CD4-positive, alpha-beta T cell (primary cell): ENCODE measurements at regions not wholly inside any gene's neighbourhood (a gene's known extent, or its start where the extent isn't known, plus 50 kb on each side); places are given as distances from the start of the nearest gene placed in this dataset.

Experiments used
- ATAC-seq: fragments of 200-7000 bp; cut with Tn5 transposase; one replicate; pipeline ENCODE4 v1.10.0; 2022; ENCODE audit warnings: mild to moderate bottlenecking; ENCODE audit not compliant: poor library complexity
- CTCF ChIA-PET: fragments of 350-600 bp; sonication (Branson Sonifier 250); formaldehyde crosslinking; loops from one replicate; lab custom pipeline; 2021; ENCODE audit warnings: antibody characterized with exemption, inconsistent platforms; lab: Charles Lee
- POLR2A ChIA-PET: fragments of 350-600 bp; sonication (Branson Sonifier 250); formaldehyde crosslinking; loops from one replicate; lab custom pipeline; 2021; ENCODE audit warnings: antibody characterized with exemption, inconsistent platforms; lab: Charles Lee
- DNase-seq, 14 experiments: peaks; one replicate each; pipeline ENCODE4 v3.0.0-alpha.2; 2013 to 2020; ENCODE audit warnings: mixed read lengths in 2 of 14
- H3K27ac ChIP-seq, 2 donors: one replicate each; pipeline versions ENCODE4 v1.5.1 to v1.7.0; 2013; ENCODE audit warnings: low read length in 2 of 2, low read depth in 1 of 2, mild to moderate bottlenecking in 1 of 2
- H3K27me3 ChIP-seq, 2 experiments: 1 replicate in 1 of 2; 2 replicates in 1 of 2; pipeline versions ENCODE4 v1.6.1 to v1.7.0; 2013; ENCODE audit warnings: low read length in 2 of 2, control low read depth in 1 of 2, mild to moderate bottlenecking in 1 of 2, moderate library complexity in 1 of 2; ENCODE audit not compliant: insufficient read depth in 2 of 2, control insufficient read depth in 1 of 2
- H3K36me3 ChIP-seq: one replicate; pipeline ENCODE4 v1.6.1; 2013; ENCODE audit warnings: low read length, control low read depth; ENCODE audit not compliant: insufficient read depth
- H3K4me1 ChIP-seq: one replicate; pipeline ENCODE4 v1.6.1; 2013; ENCODE audit warnings: low read length, control low read depth; ENCODE audit not compliant: insufficient read depth
- H3K4me3 ChIP-seq: one replicate; pipeline ENCODE4 v1.5.1; 2013; ENCODE audit warnings: mild to moderate bottlenecking, low read length, moderate library complexity
- H3K9me3 ChIP-seq, 2 experiments: 1 replicate in 1 of 2; 2 replicates in 1 of 2; pipeline versions ENCODE4 v1.6.1 to v1.7.0; 2013; ENCODE audit warnings: low read length in 2 of 2, mild to moderate bottlenecking in 2 of 2, control low read depth in 1 of 2, moderate library complexity in 1 of 2; ENCODE audit not compliant: control insufficient read depth in 1 of 2, insufficient read depth in 1 of 2
- H3K27ac Mint-ChIP-seq: one replicate; pipeline ENCODE4 v1.8.0; 2020; ENCODE audit warnings: mixed read lengths
- H3K27me3 Mint-ChIP-seq: one replicate; pipeline ENCODE4 v1.8.0; 2021; ENCODE audit warnings: mixed read lengths
- H3K36me3 Mint-ChIP-seq: one replicate; pipeline ENCODE4 v1.8.0; 2021; ENCODE audit warnings: low read depth, mixed read lengths
- H3K4me1 Mint-ChIP-seq: one replicate; pipeline ENCODE4 v1.8.0; 2021; ENCODE audit warnings: low read depth, mixed read lengths
- H3K4me3 Mint-ChIP-seq: one replicate; pipeline ENCODE4 v1.8.0; 2020; ENCODE audit warnings: mild to moderate bottlenecking, mixed read lengths
- H3K9me3 Mint-ChIP-seq: one replicate; pipeline ENCODE4 v1.8.0; 2020; ENCODE audit warnings: mixed read lengths
- intact Hi-C, 2 experiments: fragments of 100-400 bp; cut with DNase I in 1 of 2; cut with micrococcal nuclease in 1 of 2; formaldehyde crosslinking; loops; one replicate each; pipeline versions ENCODE4 v1.15.1 to v1.9.0; 2023 to 2025; cut with DNase I, micrococcal nuclease
- TF ChIP-seq, protein P1 (sequence below): fragments of 200-600 bp; IDR thresholded peaks from one replicate; pipeline ENCODE4 v1.8.0; 2022; ENCODE audit warnings: antibody characterized with exemption, mild to moderate bottlenecking

DNA sequence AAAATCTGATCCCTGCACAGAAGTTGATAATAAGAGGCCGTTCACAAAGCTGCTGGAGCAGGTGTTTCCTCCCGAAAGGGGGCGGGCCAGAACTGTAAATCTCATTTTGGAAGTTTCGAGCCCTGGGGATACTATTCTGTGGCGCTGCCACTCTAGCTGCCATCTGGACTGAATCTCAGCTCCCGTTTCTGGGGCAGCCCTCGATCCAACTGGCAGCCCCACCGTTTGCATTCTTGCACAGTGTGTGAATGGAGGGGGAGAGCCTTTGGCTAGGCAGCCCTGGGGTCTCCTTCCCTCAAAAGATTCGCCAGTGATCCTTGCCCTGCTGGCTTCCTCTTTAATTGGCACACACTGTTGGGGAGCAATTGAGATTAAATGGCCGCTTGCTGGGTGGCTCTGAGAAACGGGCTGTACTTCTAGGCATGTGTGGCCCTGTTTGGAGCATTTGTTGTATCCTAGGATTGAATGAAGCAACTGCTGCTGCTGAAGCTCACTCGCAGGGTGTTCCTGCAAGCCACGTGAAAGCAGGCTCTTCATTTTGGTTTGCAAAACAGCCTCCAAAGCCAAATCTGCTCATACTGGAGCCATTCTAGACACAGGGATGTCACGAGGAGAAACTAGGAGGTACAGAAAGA lies 57.2 kb upstream of the TOPAZ1 start:
- ATAC-seq = no peak
- CTCF ChIA-PET = interaction anchor here (1.5 kb wide), 1 partner anchor 15 kb away, joined by 3 read pairs; no protein-coding TSS in a partner anchor
- H3K4me1 ChIP-seq = no peaks in the 10 kb centered on the region
- no peaks in the 10 kb centered on the region for H3K4me1 Mint-ChIP-seq
- POLR2A ChIA-PET = no interaction called here
- H3K27ac ChIP-seq = no peak overlapping the region
- H3K27me3 Mint-ChIP-seq = peaks cover 64% of the 10 kb centered on the region
- no peak overlapping the region for H3K27ac Mint-ChIP-seq
- H3K27me3 ChIP-seq = peaks cover 11 to 16% of the 10 kb centered on the region in 2 experiments
- no peak for DNase-seq
- no peak overlapping the region for H3K4me3 Mint-ChIP-seq
- no peak overlapping the region for H3K4me3 ChIP-seq
- no peaks in the 10 kb centered on the region for H3K36me3 ChIP-seq
- H3K36me3 Mint-ChIP-seq = no peaks in the 10 kb centered on the region
- no peaks in the 10 kb centered on the region for H3K9me3 Mint-ChIP-seq
- TF ChIP-seq, protein P1, sequence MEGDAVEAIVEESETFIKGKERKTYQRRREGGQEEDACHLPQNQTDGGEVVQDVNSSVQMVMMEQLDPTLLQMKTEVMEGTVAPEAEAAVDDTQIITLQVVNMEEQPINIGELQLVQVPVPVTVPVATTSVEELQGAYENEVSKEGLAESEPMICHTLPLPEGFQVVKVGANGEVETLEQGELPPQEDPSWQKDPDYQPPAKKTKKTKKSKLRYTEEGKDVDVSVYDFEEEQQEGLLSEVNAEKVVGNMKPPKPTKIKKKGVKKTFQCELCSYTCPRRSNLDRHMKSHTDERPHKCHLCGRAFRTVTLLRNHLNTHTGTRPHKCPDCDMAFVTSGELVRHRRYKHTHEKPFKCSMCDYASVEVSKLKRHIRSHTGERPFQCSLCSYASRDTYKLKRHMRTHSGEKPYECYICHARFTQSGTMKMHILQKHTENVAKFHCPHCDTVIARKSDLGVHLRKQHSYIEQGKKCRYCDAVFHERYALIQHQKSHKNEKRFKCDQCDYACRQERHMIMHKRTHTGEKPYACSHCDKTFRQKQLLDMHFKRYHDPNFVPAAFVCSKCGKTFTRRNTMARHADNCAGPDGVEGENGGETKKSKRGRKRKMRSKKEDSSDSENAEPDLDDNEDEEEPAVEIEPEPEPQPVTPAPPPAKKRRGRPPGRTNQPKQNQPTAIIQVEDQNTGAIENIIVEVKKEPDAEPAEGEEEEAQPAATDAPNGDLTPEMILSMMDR = no peak
- intact Hi-C loops = no loop called here
- no peaks in the 10 kb centered on the region for H3K9me3 ChIP-seq

DNA sequence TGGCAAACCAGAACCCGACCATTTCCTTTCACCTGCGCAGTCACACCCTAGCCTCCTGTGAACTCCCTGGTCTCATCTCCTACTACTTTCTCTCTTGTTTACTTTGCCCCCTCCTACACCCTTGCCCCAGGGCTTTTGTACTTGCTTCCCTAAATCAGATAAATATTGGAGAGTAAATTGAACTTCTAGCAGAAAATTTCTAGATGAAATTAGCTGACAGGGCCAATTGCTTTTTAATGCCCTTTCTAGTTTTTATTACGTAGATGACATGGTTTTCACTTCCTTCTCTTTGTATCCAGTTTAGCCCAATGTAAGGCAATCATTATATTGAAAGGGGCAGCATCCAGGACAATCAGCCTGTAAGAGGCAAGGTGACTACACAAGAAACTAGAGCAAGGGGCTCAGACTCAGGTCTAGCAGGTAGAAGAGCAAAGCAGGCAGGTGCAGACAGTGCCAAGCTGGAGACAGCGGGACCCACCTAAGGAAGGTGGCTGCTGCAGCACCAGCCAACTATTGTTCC lies 56.2 kb upstream of the TOPAZ1 start:
- Histone ChIP-seq H3K27me3 (peaks cover 11 to 16% of the 10 kb centered on the region in 2 experiments), H3K4me3 (no peak overlapping the region), H3K36me3 (no peaks in the 10 kb centered on the region), H3K4me1 (no peaks in the 10 kb centered on the region), H3K27ac (no peak overlapping the region), H3K9me3 (no peaks in the 10 kb centered on the region)
- Mint-ChIP-seq H3K27me3 (peaks cover 67% of the 10 kb centered on the region), H3K27ac (no peak overlapping the region), H3K4me1 (no peaks in the 10 kb centered on the region), H3K4me3 (no peak overlapping the region), H3K9me3 (no peaks in the 10 kb centered on the region), H3K36me3 (no peaks in the 10 kb centered on the region)
- ChIA-PET CTCF (interaction anchor here (1.5 kb wide), 1 partner anchor 13 kb away, joined by 3 read pairs; no protein-coding TSS in a partner anchor), POLR2A (no interaction called here)
- DNase-seq = no peak
- TF ChIP-seq, protein P1 = no peak
- no peak for ATAC-seq
- intact Hi-C loops = no loop called here

DNA sequence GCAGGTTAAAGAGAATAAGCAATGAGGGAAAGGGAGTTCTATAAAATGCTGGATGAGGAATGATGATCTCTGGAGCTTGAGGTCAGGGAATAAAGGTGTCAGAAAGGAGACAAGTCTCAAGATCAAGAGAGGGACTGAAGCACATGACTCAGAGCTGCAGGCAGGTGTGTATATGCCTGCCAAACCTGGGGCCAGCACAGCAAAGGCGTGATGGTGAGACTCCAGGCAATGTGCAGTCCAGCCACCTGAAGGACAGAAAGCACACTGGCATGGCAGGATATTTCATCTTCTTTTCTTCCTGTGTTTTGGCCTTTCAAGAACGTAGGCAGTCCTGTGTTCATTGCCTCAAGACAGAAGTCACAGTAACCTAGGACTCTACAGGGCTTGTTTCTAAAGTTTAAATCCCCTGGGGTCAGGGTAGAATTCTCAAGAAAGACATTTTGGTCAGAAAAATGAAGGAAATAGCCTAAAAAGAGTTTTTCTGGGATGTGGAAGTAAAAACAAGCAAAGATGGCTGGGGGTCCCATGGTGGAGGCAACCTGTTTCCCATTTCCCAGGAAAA lies 55.5 kb upstream of the TOPAZ1 start:
- intact Hi-C loops = no loop called here
- H3K27me3 Mint-ChIP-seq = peaks cover 63% of the 10 kb centered on the region
- no peak for DNase-seq

More for the DNA sequence above, 55.5 kb upstream of the TOPAZ1 start:
- Mint-ChIP-seq H3K9me3 (no peaks in the 10 kb centered on the region), H3K27ac (no peak overlapping the region), H3K4me1 (no peaks in the 10 kb centered on the region), H3K36me3 (no peaks in the 10 kb centered on the region), H3K4me3 (no peak overlapping the region)
- H3K36me3 ChIP-seq = no peaks in the 10 kb centered on the region
- no peak for ATAC-seq
- TF ChIP-seq, protein P1 = no peak
- peaks cover 0 to 2% of the 10 kb centered on the region in 2 experiments for H3K9me3 ChIP-seq
- no peaks in the 10 kb centered on the region for H3K4me1 ChIP-seq
- no peak overlapping the region for H3K4me3 ChIP-seq
- POLR2A ChIA-PET = no interaction called here
- CTCF ChIA-PET = no interaction called here
- H3K27ac ChIP-seq = no peak overlapping the region
- peaks cover 11 to 17% of the 10 kb centered on the region in 2 experiments for H3K27me3 ChIP-seq
